GM18498 (cell line): ENCODE measurements at regions not wholly inside any gene's neighbourhood (a gene's known extent, or its start where the extent isn't known, plus 50 kb on each side); places are given as distances from the start of the nearest gene placed in this dataset.
"Not testable (repeated sequence)": the region's sequence is repeated elsewhere in the genome, so short reads cannot be mapped to it uniquely, and the experiment has no call there.

Source experiments
- ATAC-seq: cut with Tn5 transposase; IDR thresholded peaks from one replicate; pipeline ENCODE4 v1.9.1; 2021; ENCODE audit warnings: mild to moderate bottlenecking, moderate library complexity; ENCODE audit not compliant: unreplicated experiment

DNA sequence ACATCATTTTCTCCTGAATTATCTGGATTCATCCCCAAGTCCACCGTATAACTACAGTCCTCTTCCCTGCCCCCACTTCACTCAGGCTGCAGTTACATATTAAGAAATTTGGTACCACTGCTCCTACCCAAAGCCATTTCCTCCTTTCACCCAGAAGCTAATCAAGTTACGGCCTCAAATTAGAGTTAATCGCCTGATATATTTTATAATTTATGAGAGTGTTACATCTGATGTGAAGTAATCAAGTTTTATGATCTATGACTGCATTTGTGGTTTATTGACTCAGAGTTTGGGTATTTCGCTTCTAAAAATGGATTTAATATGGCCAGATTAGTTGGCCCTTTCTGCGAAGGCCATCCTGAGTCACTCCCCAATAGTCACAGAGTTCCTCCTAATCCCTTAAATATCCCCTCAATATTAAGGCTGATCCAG, 223.6 kb upstream of the KIF2A start:
- no peak for ATAC-seq

GRCh38 chr5:62083247-62083646, 222.8 kb upstream of the KIF2A start:
- no peak for ATAC-seq

GRCh38 chr5:62083661-62084060, 222.3 kb upstream of the KIF2A start:
- ATAC-seq, result no peak

GRCh38 chr5:62084391-62084790, 221.6 kb upstream of the KIF2A start:
- no peak for ATAC-seq

DNA sequence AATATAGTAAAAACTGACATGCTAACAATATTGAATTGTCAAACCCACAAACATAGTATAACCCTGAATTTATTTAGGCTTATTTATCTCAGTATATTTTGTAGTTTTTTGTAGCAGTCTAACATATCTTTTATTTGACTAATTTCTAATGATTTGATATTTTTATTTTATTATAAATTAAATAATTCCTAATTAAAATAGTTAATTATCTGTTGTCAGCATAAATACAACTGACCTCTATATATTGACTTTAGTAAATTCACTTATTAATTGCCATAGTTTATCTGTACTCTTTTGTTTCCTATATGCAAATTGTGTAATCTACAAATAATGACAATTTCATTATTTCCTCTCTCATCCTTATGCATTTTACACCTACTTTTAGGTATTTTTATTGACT, 215.1 kb upstream of the KIF2A start:
- no peak for ATAC-seq

DNA sequence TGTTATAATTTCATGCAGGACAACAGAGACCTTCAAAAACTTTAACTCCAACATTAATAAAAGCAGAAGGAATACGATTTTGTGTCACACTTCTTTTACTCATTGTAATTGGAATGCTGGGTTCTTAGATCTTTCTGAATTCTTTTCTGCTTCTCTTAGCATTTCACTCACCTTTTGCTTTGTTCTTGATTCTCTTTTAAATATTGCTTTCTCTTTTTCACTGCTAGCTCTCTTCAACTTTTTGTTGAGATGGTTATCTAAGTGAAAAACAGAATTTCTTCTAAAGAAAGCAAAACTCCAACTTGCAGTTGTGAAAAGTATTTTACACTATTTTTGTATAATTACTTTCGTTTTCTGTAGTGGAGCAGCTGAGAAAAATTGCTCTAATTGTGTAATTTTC, 212.6 kb upstream of the KIF2A start:
- ATAC-seq, result no peak

DNA sequence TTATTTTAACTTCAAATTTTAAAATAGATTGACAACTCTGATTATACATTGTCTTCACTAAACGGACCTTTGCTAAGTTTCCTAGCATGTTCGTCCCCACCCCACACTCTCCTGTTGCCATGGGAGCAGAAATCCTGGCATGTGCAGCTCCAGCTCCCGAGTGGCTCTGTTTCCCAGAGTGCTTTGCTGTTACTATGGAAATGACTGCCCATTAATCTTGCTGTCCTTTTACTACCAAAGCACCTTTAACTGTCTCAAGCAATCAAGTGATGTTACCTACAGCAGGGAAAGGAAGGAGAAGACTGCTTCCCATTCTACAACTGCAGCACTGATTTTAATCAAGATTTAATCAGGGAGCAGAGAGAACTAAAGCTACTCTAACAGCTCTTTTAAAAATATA, 212.0 kb upstream of the KIF2A start:
- no peak for ATAC-seq

GRCh38 chr5:62097361-62097760, 208.6 kb upstream of the KIF2A start:
- ATAC-seq, result no peak

GRCh38 chr5:62100201-62100600, 205.8 kb upstream of the KIF2A start:
- ATAC-seq, result no peak

GRCh38 chr5:62103863-62104262, 202.1 kb upstream of the KIF2A start:
- not testable (repeated sequence) for ATAC-seq

DNA sequence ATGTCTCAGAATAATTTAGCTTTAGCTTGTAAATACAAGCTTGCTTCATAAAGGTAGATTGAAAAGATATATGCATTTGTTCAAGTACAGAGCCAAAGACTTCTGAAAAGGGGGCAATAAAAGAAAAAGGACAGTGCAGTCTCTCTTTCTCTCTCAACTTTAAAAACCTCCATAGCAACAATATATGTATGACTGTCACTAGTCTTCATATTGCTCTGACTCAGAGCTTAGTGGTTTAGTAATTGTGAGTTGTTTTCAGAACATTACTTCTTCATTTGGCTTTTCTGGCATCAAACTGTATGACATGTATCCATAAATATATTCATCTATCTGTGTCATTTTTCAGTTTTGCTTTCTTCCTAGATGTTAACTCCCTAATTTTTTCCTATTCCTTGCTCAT, 194.6 kb upstream of the KIF2A start:
- ATAC-seq, result no peak

GRCh38 chr5:62112689-62113228, 193.2 kb upstream of the KIF2A start:
- ATAC-seq, result no peak

GRCh38 chr5:62115014-62115413, 191.0 kb upstream of the KIF2A start:
- ATAC-seq, result no peak

- no peak for ATAC-seq
Measured at GRCh38 chr5:62124266-62124665, 181.7 kb upstream of the KIF2A start.

GRCh38 chr5:62126090-62126489, 179.9 kb upstream of the KIF2A start:
- no peak for ATAC-seq

- ATAC-seq, result no peak
Measured at GRCh38 chr5:62127098-62127736, 178.8 kb upstream of the KIF2A start.

DNA sequence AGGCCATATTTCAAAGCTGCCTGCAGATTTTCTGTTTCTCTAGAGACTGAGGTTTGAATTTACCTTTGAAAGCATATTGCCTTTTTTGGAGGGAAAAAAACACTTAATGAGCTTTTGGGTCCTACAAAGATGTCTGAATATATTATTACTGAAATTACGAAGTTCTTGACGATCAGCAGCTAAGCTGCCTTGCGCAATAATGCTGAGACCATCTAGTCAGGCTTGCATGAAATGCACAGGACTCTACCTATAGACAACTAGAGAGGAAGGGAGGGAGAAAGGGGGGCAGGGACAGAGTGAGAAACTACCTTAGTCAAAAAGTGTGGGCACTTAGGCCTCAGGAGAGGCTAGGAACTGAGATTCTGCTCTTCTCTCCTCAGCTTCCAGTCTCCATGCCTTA, 175.9 kb upstream of the KIF2A start:
- ATAC-seq, result no peak

GRCh38 chr5:62132276-62132675, 173.7 kb upstream of the KIF2A start:
- ATAC-seq, result no peak

- no peak for ATAC-seq
Measured at GRCh38 chr5:62133426-62133825, 172.6 kb upstream of the KIF2A start.

- ATAC-seq, result no peak
Measured at GRCh38 chr5:62134811-62135210, 171.2 kb upstream of the KIF2A start.

GRCh38 chr5:62137628-62138027, 168.4 kb upstream of the KIF2A start:
- no peak for ATAC-seq

- no peak for ATAC-seq
Measured at GRCh38 chr5:62138607-62139006, 167.4 kb upstream of the KIF2A start.

- no peak for ATAC-seq
Measured at GRCh38 chr5:62139741-62140140, 166.3 kb upstream of the KIF2A start.
